Esophagus squamous epithelium (tissue), 4 donors: ENCODE measurements at regions not wholly inside any gene's neighbourhood (a gene's known extent, or its start where the extent isn't known, plus 50 kb on each side); places are given as distances from the start of the nearest gene placed in this dataset.
"Not testable (repeated sequence)": the region's sequence is repeated elsewhere in the genome, so short reads cannot be mapped to it uniquely, and the experiment has no call there.

Experiments used
- POLR2A ChIP-seq, 4 donors: fragments of 450-650 bp; IDR thresholded peaks; one replicate each; pipeline ENCODE4 v1.6.1; 2017; ENCODE audit warnings: antibody characterized with exemption in 4 of 4, mild to moderate bottlenecking in 4 of 4, moderate library complexity in 3 of 4
- TF ChIP-seq, protein P1 (sequence below), 6 experiments: fragments of 450-650 bp in 4 of 6; fragments of 200-600 bp in 2 of 6; sonication (generic) in 2 of 6; IDR thresholded peaks; one replicate each; pipeline ENCODE4 v1.5.1; 2016 to 2019; ENCODE audit warnings: antibody characterized with exemption in 6 of 6, mild to moderate bottlenecking in 4 of 6, moderate library complexity in 4 of 6

DNA sequence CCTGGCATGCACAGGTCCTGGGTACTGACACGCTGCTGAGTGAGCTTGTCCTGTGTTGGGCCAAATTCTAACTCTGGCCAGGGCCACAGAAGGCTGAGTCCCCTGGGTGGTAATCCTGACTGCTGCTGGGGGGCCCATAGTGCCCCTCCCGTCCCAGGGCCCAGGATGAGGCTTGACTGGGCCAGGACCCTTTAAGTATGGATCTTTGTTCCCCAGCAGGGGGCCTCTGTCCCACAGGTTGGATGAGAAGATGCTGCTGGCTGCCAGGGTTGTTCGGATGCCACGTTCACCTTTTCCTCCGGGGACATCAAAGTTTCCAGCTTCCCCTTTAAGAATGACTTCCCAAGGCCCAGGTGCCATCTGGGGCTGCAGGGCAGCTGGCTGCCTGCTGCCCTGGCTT lies 114.2 kb upstream of the CTSV start:
- TF ChIP-seq, protein P1, sequence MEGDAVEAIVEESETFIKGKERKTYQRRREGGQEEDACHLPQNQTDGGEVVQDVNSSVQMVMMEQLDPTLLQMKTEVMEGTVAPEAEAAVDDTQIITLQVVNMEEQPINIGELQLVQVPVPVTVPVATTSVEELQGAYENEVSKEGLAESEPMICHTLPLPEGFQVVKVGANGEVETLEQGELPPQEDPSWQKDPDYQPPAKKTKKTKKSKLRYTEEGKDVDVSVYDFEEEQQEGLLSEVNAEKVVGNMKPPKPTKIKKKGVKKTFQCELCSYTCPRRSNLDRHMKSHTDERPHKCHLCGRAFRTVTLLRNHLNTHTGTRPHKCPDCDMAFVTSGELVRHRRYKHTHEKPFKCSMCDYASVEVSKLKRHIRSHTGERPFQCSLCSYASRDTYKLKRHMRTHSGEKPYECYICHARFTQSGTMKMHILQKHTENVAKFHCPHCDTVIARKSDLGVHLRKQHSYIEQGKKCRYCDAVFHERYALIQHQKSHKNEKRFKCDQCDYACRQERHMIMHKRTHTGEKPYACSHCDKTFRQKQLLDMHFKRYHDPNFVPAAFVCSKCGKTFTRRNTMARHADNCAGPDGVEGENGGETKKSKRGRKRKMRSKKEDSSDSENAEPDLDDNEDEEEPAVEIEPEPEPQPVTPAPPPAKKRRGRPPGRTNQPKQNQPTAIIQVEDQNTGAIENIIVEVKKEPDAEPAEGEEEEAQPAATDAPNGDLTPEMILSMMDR (IDR thresholded peaks at IDR 0.05) = not testable (repeated sequence)
- not testable (repeated sequence) for TF ChIP-seq POLR2A (IDR thresholded peaks at IDR 0.05)
